GM18907 (cell line): ENCODE measurements at regions not wholly inside any gene's neighbourhood (a gene's known extent, or its start where the extent isn't known, plus 50 kb on each side); places are given as distances from the start of the nearest gene placed in this dataset.

Experiments used
- ATAC-seq: cut with Tn5 transposase; IDR thresholded peaks from one replicate; pipeline ENCODE4 v1.9.1; 2021; ENCODE audit warnings: mild to moderate bottlenecking, moderate library complexity; ENCODE audit not compliant: unreplicated experiment

DNA sequence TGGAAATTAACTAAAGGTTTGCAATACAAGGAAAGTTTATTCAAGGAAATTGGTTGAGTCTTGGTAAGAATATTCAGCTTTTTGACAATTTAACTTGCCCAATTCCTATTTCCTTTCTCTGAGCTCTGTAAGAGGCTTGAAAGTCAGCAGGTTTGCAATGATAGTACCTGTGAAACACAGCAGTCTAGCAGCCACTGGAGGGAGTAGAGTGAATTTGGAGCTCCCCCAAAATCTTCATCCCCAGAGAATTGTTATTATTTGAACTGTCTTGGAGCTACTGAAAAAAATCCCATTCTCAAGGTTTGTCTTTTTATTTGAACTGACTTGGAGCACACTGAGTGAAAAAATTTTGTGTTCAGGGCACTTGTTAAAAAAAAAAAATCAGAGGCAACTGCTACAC, 654.2 kb upstream of the PKN2 start:
- ATAC-seq, result no peak

DNA sequence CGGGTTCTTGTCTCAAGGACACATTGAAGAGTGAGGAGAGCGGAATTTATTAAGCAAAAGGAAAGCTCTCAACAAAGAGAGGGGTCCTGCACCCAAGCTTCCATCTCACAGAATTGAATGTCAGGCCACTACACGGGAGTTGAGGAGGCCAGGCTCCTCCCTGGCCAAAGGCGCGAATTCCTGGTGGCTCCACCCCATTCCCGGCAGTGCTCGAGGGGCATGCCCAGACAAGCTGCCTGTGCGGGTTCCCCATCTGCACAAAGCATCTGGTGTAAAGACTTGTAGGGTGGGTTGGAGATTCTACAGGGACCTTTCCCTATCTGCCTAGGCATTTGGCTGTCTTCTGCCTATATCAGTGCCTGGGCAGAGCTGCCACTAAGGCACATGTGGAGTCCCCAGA, 648.5 kb upstream of the PKN2 start:
- ATAC-seq, result no peak

DNA sequence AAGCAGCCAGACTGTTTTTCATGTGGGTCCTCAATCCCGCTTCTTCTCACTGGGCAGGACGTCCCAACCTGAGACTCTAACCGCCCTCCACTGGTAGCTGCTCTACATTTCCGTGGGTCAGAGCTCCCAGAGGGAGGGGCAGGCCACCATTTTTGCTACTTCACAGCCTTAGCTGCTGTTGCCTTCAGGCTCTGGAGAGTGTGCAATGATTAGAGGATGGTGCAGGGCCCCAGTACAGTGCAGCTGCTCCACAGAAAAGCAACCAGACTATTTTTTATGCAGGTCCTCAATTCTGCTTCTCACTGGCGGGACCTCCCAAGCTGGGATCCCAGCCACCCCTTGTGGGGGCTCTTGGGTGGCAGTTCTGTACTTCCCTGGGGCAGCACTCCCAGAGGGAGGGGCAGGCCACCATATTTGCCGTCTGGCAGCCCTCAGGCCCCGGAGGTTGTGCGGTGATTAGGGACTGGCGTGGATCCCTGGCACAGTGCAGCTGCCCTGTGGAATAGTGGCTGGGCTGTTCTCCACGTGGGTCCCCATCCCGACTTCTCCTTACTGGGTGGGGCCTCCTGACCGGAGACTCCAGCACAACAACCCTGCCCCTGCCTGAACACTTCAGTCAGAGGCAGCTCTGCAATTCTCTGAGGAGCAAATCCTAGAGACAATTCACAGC, 647.6 kb upstream of the PKN2 start:
- ATAC-seq, result no peak

DNA sequence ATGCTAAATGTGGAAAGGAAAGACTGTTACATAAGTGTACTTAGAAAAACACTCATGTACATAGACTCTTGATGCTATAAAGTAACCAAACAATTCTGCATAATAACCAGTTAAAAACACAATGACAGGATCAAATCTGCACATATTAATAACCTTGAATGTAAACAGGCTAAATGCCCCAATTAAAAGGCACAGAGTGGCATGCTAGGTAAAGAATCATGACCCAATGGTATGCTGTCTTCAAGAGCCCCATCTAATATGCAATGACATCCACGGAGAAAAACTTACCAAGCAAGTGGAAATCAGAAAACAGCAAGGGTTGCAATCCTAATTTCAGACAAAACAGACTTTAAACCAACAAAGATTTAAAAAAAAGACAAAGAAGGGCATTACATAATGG, 644.8 kb upstream of the PKN2 start:
- ATAC-seq, result no peak

GRCh38 chr1:88043834-88044233, 640.2 kb upstream of the PKN2 start:
- no peak for ATAC-seq

GRCh38 chr1:88052167-88052566, 631.9 kb upstream of the PKN2 start:
- ATAC-seq, result no peak

- ATAC-seq, result no peak
Measured at GRCh38 chr1:88053065-88053464, 631.0 kb upstream of the PKN2 start.

DNA sequence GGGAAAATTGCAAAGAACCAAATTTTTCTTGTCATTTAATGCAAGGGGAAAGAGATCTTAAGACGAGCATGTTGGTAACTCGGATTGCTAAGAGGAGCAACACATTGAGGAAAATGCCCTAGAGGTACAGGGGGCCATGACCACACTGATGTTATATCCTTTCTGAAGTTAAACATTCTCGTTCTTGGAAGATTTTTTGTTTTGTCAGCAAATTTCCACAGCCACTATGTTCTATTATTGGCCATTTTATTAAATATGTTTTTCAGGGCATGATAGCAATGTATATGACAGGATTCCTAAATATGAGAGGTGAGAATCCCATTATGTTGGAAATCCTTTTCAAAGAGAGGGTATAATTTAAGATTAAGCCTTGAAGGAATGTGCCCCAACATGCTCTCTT, 627.2 kb upstream of the PKN2 start:
- ATAC-seq, result no peak

DNA sequence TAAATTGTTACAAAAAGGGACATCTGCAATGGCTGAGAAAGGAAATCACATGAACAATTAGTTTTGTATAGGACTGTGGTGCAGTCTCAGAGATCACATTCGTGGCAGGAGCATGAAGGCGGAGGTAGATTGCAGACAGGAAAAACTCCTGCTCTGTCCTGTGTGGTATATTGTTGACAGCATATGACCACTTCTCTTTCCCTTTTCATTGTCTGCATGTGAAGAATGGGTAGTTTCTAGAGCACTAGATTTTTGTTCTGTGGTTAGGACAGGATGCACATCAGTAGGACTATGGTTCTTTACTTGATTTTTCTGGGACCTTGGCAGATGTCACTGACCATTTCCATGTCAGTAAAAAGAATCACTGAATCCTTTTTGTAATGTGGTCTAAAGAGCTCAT, 625.9 kb upstream of the PKN2 start:
- ATAC-seq, result no peak

DNA sequence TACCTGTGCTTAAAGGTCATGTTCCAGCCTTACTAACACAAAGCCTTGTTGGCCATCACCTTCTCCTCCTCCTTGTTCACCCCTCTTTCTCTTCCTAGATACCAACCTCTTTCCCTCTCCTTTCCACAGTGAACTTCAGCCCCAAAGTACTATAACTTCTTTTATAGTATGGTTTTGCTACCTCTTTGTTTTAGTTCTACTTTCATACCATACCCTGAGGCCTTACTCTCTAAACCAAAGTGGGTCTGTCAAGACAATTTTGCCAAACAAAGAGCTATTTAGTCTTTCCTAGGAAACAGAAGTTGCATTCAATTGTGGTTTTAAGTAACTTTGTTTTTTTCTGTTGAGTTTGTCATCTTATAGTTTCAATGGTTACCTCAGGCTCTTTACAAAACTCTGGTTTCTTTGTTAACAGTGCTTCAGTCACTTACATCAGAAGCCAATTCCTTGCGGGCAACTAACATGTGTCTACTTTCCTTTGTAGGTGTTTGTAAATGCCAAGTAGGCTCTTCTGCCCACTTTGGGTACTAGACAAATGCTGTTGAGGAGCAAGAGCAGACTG, 623.9 kb upstream of the PKN2 start:
- no peak for ATAC-seq

- ATAC-seq, result no peak
Measured at GRCh38 chr1:88060750-88061491, 623.2 kb upstream of the PKN2 start.

GRCh38 chr1:88061492-88062177, 622.4 kb upstream of the PKN2 start:
- peak; percentile 78 for ATAC-seq

GRCh38 chr1:88062650-88063153, 621.4 kb upstream of the PKN2 start:
- ATAC-seq, result no peak

DNA sequence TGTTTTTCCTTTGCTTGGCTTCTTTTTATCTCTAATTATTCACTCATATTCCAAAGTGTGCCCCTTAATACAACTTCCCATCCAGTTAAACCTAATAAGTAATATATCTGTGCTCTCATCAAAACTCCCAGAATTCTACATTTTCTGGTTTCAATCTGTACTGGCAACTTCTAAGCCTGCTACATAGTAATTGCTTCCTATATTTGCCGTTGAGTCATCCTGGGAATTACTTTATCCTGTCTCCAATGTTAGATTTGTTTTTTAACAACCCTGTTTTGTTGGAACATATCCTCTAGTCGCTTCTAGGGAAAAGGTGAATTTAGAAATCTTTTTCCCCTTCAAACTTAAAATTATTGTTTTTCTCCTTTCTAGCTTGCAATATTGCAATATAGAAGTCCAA, 620.5 kb upstream of the PKN2 start:
- no peak for ATAC-seq

- ATAC-seq, result no peak
Measured at GRCh38 chr1:88068407-88068960, 615.6 kb upstream of the PKN2 start.

- no peak for ATAC-seq
Measured at GRCh38 chr1:88070956-88071355, 613.1 kb upstream of the PKN2 start.

DNA sequence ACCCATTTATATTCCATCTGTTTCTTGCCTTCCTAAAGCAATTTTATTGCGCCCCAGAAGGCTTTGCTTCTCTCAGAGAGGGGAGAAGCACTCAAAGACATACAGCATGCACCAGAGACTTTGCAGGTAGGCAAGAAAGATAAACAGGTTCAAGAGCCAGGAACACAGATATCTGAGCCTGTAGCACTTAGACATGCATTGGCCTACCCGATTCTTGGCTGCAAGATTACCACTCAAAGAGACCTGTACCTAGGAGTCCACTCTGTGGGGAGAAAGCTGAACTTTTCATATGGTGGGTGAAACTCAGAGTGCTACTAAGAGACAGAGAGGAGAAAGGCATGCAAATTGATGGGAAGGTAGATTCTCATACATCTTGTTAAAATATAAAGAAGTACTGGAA, 609.4 kb upstream of the PKN2 start:
- no peak for ATAC-seq

DNA sequence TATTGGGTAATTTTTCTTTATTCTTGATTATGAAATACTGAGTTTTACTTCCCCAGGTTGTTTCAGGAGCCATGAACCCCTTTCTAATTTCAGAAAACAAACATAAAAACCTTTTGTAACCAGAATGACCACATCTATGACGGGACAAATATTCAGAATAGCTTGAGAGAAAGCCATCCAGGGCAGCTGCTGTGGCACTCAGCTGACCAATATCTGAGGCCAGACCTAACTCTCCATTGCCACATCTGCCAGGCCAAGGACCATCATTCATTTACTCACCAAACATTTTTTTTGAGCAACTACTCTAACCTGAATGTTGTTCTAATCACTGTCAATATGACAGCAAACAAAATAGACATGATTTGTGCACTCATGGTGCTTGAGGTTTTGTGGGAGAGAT, 608.3 kb upstream of the PKN2 start:
- no peak for ATAC-seq

DNA sequence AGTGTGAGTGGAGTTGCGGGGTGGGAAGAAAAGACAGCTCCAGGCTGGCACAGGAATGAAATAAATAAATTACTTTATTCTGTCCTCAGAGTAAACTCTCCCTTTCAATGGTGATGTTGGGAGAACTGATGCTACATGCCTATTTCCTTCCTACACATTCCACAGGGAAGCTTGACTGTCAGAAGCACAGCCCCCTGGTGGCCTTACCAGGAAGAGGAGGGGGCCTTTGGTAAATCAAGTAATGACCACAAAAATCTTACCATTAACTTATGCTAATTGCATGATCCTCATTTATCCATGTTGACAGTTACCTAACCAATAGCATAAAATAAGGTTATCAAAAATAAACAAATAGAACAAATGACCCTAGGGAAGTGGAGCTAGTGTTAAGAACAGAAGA, 605.0 kb upstream of the PKN2 start:
- ATAC-seq, result no peak

DNA sequence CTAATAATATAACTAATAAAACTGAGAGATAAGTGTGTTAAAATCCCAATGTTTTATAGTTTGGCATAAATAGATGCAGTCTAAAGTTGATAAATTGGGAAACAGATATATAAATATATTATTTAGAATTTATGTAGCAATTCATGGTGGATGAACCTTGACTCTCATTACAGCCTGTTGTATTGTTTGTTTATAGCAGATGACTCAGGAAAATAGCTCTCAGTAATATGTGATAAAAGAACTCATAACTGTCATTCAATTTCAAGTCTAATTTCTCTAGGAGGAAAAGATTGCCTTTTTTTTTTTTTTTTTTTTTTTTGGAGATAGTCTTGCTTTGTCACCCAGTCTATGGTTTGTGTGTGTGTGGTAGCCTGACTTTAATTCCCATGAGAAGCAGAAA, 603.2 kb upstream of the PKN2 start:
- ATAC-seq, result no peak

- ATAC-seq, result no peak
Measured at GRCh38 chr1:88088481-88088880, 595.6 kb upstream of the PKN2 start.
